H9 (cell line): ENCODE measurements at regions not wholly inside any gene's neighbourhood (a gene's known extent, or its start where the extent isn't known, plus 50 kb on each side); places are given as distances from the start of the nearest gene placed in this dataset.

Experiments used
- DNase-seq: peaks from one replicate; pipeline ENCODE4 v3.0.0-alpha.2; 2017
- H2AFZ ChIP-seq: one replicate; pipeline ENCODE4 v1.6.1; 2013; ENCODE audit warnings: mild to moderate bottlenecking, low read length, control low read depth, moderate library complexity
- H2AK5ac ChIP-seq: 2 replicates; pipeline ENCODE4 v1.6.1; 2013; ENCODE audit warnings: low read length, control low read depth, mixed read lengths; ENCODE audit not compliant: insufficient read length
- H2BK120ac ChIP-seq: one replicate; pipeline ENCODE4 v1.6.1; 2013; ENCODE audit warnings: low read depth, mild to moderate bottlenecking, low read length, control low read depth, inconsistent platforms; ENCODE audit not compliant: poor library complexity, severe bottlenecking
- H2BK12ac ChIP-seq: 2 replicates; pipeline ENCODE4 v1.6.1; 2013; ENCODE audit warnings: low read length, control low read depth, mixed read lengths, low read depth; ENCODE audit not compliant: insufficient read length
- H2BK15ac ChIP-seq: 2 replicates; pipeline ENCODE4 v1.6.1; 2013; ENCODE audit warnings: low read depth, low read length, control low read depth
- H2BK20ac ChIP-seq: one replicate; pipeline ENCODE4 v1.6.1; 2013; ENCODE audit warnings: low read depth, mild to moderate bottlenecking, low read length, control low read depth, inconsistent platforms; ENCODE audit not compliant: poor library complexity, severe bottlenecking
- H2BK5ac ChIP-seq: 2 replicates; pipeline ENCODE4 v1.6.1; 2013; ENCODE audit warnings: low read length, control low read depth, mixed read lengths; ENCODE audit not compliant: insufficient read length
- H3K14ac ChIP-seq: 2 replicates; pipeline ENCODE4 v1.6.1; 2013; ENCODE audit warnings: low read length, control low read depth; ENCODE audit not compliant: insufficient read depth
- H3K18ac ChIP-seq: 2 replicates; pipeline ENCODE4 v1.6.1; 2013; ENCODE audit warnings: low read depth, mild to moderate bottlenecking, mixed read lengths, low read length, control low read depth; ENCODE audit not compliant: insufficient read length
- H3K23ac ChIP-seq: 2 replicates; pipeline ENCODE4 v1.6.1; 2013; ENCODE audit warnings: low read length, control low read depth, mixed read lengths, low read depth; ENCODE audit not compliant: insufficient read length
- H3K23me2 ChIP-seq: 2 replicates; pipeline ENCODE4 v1.6.1; 2013; ENCODE audit warnings: low read depth, mild to moderate bottlenecking, mixed read lengths, low read length, control low read depth; ENCODE audit not compliant: insufficient read length, poor library complexity, severe bottlenecking
- H3K27ac ChIP-seq: 2 replicates; pipeline ENCODE4 v1.5.1; 2013; ENCODE audit warnings: low read length, control low read depth, mixed read lengths, low read depth; ENCODE audit not compliant: insufficient read length
- H3K27me3 ChIP-seq: 2 replicates; pipeline ENCODE4 v1.6.1; 2013; ENCODE audit warnings: low read length, control low read depth, inconsistent platforms; ENCODE audit not compliant: insufficient read depth
- H3K4ac ChIP-seq: 2 replicates; pipeline ENCODE4 v1.6.1; 2013; ENCODE audit warnings: low read depth, mild to moderate bottlenecking, control low read depth, inconsistent platforms, low read length, moderate library complexity
- H3K4me1 ChIP-seq: 2 replicates; pipeline ENCODE4 v1.6.1; 2013; ENCODE audit warnings: low read length, control low read depth, inconsistent platforms; ENCODE audit not compliant: insufficient read depth
- H3K4me2 ChIP-seq: 2 replicates; pipeline ENCODE4 v1.6.1; 2013; ENCODE audit warnings: low read length, control low read depth, mixed read lengths; ENCODE audit not compliant: insufficient read length, insufficient read depth
- H3K56ac ChIP-seq: 2 replicates; pipeline ENCODE4 v1.6.1; 2013; ENCODE audit warnings: low read depth, mild to moderate bottlenecking, mixed read lengths, low read length, control low read depth; ENCODE audit not compliant: insufficient read length
- H3K79me1 ChIP-seq: 2 replicates; pipeline ENCODE4 v1.6.1; 2013; ENCODE audit warnings: low read depth, mild to moderate bottlenecking, moderate library complexity, low read length, control low read depth, inconsistent platforms; ENCODE audit not compliant: insufficient read depth, poor library complexity, severe bottlenecking
- H3K79me2 ChIP-seq: 2 replicates; pipeline ENCODE4 v1.6.1; 2013; ENCODE audit warnings: low read length, control low read depth, inconsistent platforms; ENCODE audit not compliant: insufficient read depth
- H3K9ac ChIP-seq: 2 replicates; pipeline ENCODE4 v1.6.1; 2013; ENCODE audit warnings: low read length, control low read depth, mixed read lengths; ENCODE audit not compliant: insufficient read length; ENCODE audit errors: extremely low read depth
- H3K9me3 ChIP-seq: one replicate; pipeline ENCODE4 v1.6.1; 2013; ENCODE audit warnings: low read depth, low read length, inconsistent platforms; ENCODE audit not compliant: control insufficient read depth
- H3T11ph ChIP-seq: one replicate; pipeline ENCODE4 v1.6.1; 2013; ENCODE audit warnings: mild to moderate bottlenecking, low read length, control low read depth, inconsistent platforms
- H4K20me1 ChIP-seq: one replicate; pipeline ENCODE4 v1.6.1; 2013; ENCODE audit not compliant: control insufficient read depth, insufficient read length, insufficient read depth
- H4K5ac ChIP-seq: 2 replicates; pipeline ENCODE4 v1.6.1; 2013; ENCODE audit warnings: low read depth, mild to moderate bottlenecking, mixed read lengths, low read length, control low read depth; ENCODE audit not compliant: insufficient read length
- H4K8ac ChIP-seq: replicated peaks from 2 replicates; pipeline ENCODE4 v1.6.1; 2013; ENCODE audit warnings: low read length, control low read depth, mixed read lengths, low read depth; ENCODE audit not compliant: insufficient read length
- H4K91ac ChIP-seq: 2 replicates; pipeline ENCODE4 v1.6.1; 2013; ENCODE audit warnings: low read depth, mild to moderate bottlenecking, moderate library complexity, mixed read lengths, low read length, control low read depth; ENCODE audit not compliant: insufficient read length
- H3K27ac Mint-ChIP-seq, 3 experiments: 2 replicates in 2 of 3; 3 replicates in 1 of 3; pipeline ENCODE4 v1.8.0; 2020 to 2021; ENCODE audit warnings: mixed read lengths in 3 of 3, mild to moderate bottlenecking in 1 of 3, moderate library complexity in 1 of 3
- H3K27me3 Mint-ChIP-seq: 2 replicates; pipeline ENCODE4 v1.8.0; 2021; ENCODE audit warnings: low read depth, mild to moderate bottlenecking, moderate library complexity, mixed read lengths
- H3K36me3 Mint-ChIP-seq, 3 experiments: 2 replicates in 2 of 3; 3 replicates in 1 of 3; pipeline ENCODE4 v1.8.0; 2020 to 2021; ENCODE audit warnings: low read depth in 3 of 3, mixed read lengths in 3 of 3; ENCODE audit not compliant: insufficient read depth in 1 of 3
- H3K4me1 Mint-ChIP-seq, 2 experiments: 2 replicates each; pipeline ENCODE4 v1.8.0; 2020; ENCODE audit warnings: mixed read lengths in 2 of 2
- H3K4me3 Mint-ChIP-seq, 2 experiments: 2 replicates in 1 of 2; 3 replicates in 1 of 2; pipeline ENCODE4 v1.8.0; 2020 to 2021; ENCODE audit warnings: mild to moderate bottlenecking in 2 of 2, mixed read lengths in 2 of 2, moderate library complexity in 1 of 2
- H3K9me3 Mint-ChIP-seq, 2 experiments: 2 replicates in 1 of 2; 3 replicates in 1 of 2; pipeline ENCODE4 v1.8.0; 2020; ENCODE audit warnings: mild to moderate bottlenecking in 2 of 2, mixed read lengths in 2 of 2, moderate library complexity in 1 of 2
- WGBS: extraction: QIAGEN DNeasy Blood & Tissue Kit; methylation state at CpG from one replicate; pipeline ENCODE4 v1.1.7; 2013; ENCODE audit warnings: missing lambda C conversion rate, low lambda C conversion rate, mixed read lengths; ENCODE audit not compliant: insufficient read length; ENCODE audit errors: extremely low coverage; 5-methylcytosine and 5-hydroxymethylcytosine counted together
- TF ChIP-seq, protein P1 (sequence below): fragments of 200-600 bp; sonication (generic); conservative IDR thresholded peaks from 3 replicates; pipeline ENCODE4 v1.8.0; 2021; ENCODE audit warnings: antibody characterized with exemption, mild to moderate bottlenecking

DNA sequence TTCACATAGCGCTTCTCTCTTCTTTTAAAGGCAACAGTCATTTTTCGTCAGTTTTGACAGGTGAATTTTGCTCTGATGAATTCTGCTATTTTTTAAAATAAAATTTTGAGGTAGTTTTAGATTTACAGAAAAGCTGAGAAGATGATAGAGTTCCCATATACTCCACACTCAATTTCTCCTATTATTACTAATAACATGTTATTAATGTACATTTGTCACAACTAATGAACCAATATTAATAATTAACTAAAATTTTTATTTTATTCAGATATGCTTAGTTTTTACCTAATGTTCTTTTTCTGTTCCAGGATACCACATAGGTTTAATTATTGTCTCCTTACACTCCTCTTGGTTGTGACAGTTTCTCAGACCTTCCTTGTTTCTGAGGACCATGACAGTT lies 197.0 kb downstream of the ZC3H11B start:
- no peaks in the 10 kb centered on the region for H3K27me3 ChIP-seq
- H3K4me1 Mint-ChIP-seq = no peaks in the 10 kb centered on the region
- no peaks in the 10 kb centered on the region for H3K4me1 ChIP-seq
- DNase-seq = no peak
- no peaks in the 10 kb centered on the region for H3K27me3 Mint-ChIP-seq
- H2BK12ac ChIP-seq = no peak overlapping the region
- H3K4me3 Mint-ChIP-seq = no peak overlapping the region
- no peak overlapping the region for H3K27ac Mint-ChIP-seq
- no peak overlapping the region for H3T11ph ChIP-seq
- no peak overlapping the region for H2BK120ac ChIP-seq
- no peak overlapping the region for H4K8ac ChIP-seq
- no peaks in the 10 kb centered on the region for H3K79me2 ChIP-seq
- no peak overlapping the region for H3K27ac ChIP-seq
- H2AFZ ChIP-seq = no peak overlapping the region
- no peak overlapping the region for H2BK20ac ChIP-seq
- no CpG with 5 or more reads among the region's 2 CpGs for WGBS
- H3K18ac ChIP-seq = no peak overlapping the region
- H3K9ac ChIP-seq = no peak overlapping the region
- H2AK5ac ChIP-seq = no peak overlapping the region
- no peaks in the 10 kb centered on the region; a peak in 1 of 5 replicates for H3K9me3 Mint-ChIP-seq
- no peaks in the 10 kb centered on the region for H4K20me1 ChIP-seq
- H4K5ac ChIP-seq = no peak overlapping the region
- 0 out of 7 replicates have a peak, but pooled peaks cover 0 to 4% (median 0%) of the 10 kb centered on the region in 3 experiments for H3K36me3 Mint-ChIP-seq
- no peak overlapping the region for H4K91ac ChIP-seq
- H3K9me3 ChIP-seq = no peaks in the 10 kb centered on the region
- H2BK5ac ChIP-seq = no peak overlapping the region
- no peak overlapping the region for H3K56ac ChIP-seq
- TF ChIP-seq, protein P1, sequence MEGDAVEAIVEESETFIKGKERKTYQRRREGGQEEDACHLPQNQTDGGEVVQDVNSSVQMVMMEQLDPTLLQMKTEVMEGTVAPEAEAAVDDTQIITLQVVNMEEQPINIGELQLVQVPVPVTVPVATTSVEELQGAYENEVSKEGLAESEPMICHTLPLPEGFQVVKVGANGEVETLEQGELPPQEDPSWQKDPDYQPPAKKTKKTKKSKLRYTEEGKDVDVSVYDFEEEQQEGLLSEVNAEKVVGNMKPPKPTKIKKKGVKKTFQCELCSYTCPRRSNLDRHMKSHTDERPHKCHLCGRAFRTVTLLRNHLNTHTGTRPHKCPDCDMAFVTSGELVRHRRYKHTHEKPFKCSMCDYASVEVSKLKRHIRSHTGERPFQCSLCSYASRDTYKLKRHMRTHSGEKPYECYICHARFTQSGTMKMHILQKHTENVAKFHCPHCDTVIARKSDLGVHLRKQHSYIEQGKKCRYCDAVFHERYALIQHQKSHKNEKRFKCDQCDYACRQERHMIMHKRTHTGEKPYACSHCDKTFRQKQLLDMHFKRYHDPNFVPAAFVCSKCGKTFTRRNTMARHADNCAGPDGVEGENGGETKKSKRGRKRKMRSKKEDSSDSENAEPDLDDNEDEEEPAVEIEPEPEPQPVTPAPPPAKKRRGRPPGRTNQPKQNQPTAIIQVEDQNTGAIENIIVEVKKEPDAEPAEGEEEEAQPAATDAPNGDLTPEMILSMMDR = no peak
- H3K23me2 ChIP-seq = no peaks in the 10 kb centered on the region
- H3K23ac ChIP-seq = no peak overlapping the region
- H2BK15ac ChIP-seq = no peak overlapping the region
- H3K4ac ChIP-seq = no peak overlapping the region
- H3K14ac ChIP-seq = no peak overlapping the region
- H3K79me1 ChIP-seq = no peaks in the 10 kb centered on the region
- no peak overlapping the region for H3K4me2 ChIP-seq
